ENCODE measurements at regions not wholly inside any gene's neighbourhood (a gene's known extent, or its start where the extent isn't known, plus 50 kb on each side); places are given as distances from the start of the nearest gene placed in this dataset.

- TF ChIP-seq EP300 (IDR thresholded peaks at IDR 0.05) (no peak), CTCF (IDR thresholded peaks at IDR 0.05) (no peak)
Measured at GRCh38 chr1:191970116-191970515, 188.1 kb upstream of the RGS18 start.

Data from suprapubic skin (tissue), 3 donors.